ENCODE measurements at regions not wholly inside any gene's neighbourhood (a gene's known extent, or its start where the extent isn't known, plus 50 kb on each side); places are given as distances from the start of the nearest gene placed in this dataset.

DNA sequence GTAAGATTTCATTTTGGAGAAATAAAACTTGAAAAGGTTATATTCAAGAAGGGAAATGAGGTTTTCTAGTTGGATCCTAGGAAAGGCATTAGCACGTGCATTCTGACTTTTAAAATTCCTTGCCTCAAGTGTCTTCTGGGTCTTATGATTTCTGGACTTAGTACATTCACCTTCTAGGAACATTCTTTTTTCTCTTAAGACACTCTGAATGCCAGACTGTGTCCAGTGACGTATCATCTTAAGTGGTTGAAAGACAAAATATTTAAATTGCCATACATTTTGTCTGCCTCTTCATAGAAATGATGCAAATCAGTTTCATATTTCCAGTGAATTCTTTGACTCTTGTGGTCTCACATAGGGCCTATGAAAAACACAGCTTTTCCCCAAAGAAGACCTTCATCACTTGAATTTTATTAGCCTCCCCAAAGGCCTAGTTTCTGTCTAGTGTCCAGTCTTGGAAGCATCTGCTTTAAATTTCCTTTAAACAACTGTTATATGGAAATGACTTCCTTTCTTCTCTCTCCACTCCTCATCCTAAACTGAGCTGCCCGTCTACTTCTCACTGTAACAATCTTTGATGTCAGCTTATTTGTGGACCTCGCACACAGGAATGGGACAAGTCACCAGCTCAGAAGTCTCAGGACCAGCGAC is 187.2 kb downstream of the HLX start:
- Histone ChIP-seq H3K36me3 (ENCODE audit: control insufficient read depth, insufficient read depth, low read length) (no peaks in the 10 kb centered on the region), H3K9me3 (no peaks in the 10 kb centered on the region), H3K27me3 (replicated peaks; ENCODE audit: control insufficient read depth, insufficient read depth, low read length) (no peaks in the 10 kb centered on the region), H3K4me1 (no peaks in the 10 kb centered on the region), H3K4me3 (ENCODE audit: low read depth, low read length) (no peak overlapping the region)
- Mint-ChIP-seq H3K36me3 (ENCODE audit: insufficient read depth, unreplicated experiment) (no peaks in the 10 kb centered on the region), H3K9me3 (ENCODE audit: unreplicated experiment) (no peaks in the 10 kb centered on the region), H3K27ac (ENCODE audit: unreplicated experiment) (no peak overlapping the region), H3K27me3 (ENCODE audit: insufficient read depth, unreplicated experiment) (peaks cover 9% of the 10 kb centered on the region), H3K4me1 (ENCODE audit: low read depth, unreplicated experiment) (no peaks in the 10 kb centered on the region), H3K4me3 (ENCODE audit: unreplicated experiment) (no peak overlapping the region)
- intact Hi-C loops (cut with micrococcal nuclease; ENCODE audit: unreplicated experiment) = no loop called here
- no TSS peak for BruUV-seq (replicated peaks)
- TF ChIP-seq, protein P1, sequence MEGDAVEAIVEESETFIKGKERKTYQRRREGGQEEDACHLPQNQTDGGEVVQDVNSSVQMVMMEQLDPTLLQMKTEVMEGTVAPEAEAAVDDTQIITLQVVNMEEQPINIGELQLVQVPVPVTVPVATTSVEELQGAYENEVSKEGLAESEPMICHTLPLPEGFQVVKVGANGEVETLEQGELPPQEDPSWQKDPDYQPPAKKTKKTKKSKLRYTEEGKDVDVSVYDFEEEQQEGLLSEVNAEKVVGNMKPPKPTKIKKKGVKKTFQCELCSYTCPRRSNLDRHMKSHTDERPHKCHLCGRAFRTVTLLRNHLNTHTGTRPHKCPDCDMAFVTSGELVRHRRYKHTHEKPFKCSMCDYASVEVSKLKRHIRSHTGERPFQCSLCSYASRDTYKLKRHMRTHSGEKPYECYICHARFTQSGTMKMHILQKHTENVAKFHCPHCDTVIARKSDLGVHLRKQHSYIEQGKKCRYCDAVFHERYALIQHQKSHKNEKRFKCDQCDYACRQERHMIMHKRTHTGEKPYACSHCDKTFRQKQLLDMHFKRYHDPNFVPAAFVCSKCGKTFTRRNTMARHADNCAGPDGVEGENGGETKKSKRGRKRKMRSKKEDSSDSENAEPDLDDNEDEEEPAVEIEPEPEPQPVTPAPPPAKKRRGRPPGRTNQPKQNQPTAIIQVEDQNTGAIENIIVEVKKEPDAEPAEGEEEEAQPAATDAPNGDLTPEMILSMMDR (IDR thresholded peaks at IDR 0.05; ENCODE audit: insufficient read depth in 1 of 2, low read depth in 1 of 2, low read length in 1 of 2, severe bottlenecking in 1 of 2, unreplicated experiment in 1 of 2) = no peak
- ChIA-PET POLR2A (no interaction called here), CTCF (no interaction called here)
- DNase-seq = no peak

DNA sequence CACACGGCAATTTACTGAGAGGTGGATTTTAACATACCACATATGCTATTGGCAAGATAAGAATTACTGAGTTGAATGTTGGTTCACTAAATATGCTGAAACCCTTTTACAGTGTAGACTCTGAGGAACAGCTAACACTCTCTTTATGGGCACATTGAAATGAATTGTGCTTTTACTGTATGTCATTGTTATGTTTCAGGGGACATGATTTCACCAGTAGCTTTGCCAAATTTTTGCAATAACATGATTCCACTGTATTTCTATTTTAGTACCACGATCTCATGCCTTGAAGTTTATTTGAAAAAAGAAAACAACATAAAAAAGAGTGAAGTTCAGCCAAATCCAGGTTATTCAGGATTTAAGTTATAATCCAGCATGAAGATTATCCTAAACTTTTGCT is 188.5 kb downstream of the HLX start:
- H3K27me3 ChIP-seq (replicated peaks; ENCODE audit: control insufficient read depth, insufficient read depth, low read length) = no peaks in the 10 kb centered on the region
- BruUV-seq (replicated peaks) = no TSS peak
- TF ChIP-seq, protein P1 (IDR thresholded peaks at IDR 0.05; ENCODE audit: insufficient read depth in 1 of 2, low read depth in 1 of 2, low read length in 1 of 2, severe bottlenecking in 1 of 2, unreplicated experiment in 1 of 2) = no peak
- no peaks in the 10 kb centered on the region for H3K9me3 ChIP-seq
- H3K27me3 Mint-ChIP-seq (ENCODE audit: insufficient read depth, unreplicated experiment) = peaks cover 9% of the 10 kb centered on the region
- H3K4me1 Mint-ChIP-seq (ENCODE audit: low read depth, unreplicated experiment) = no peaks in the 10 kb centered on the region
- H3K4me3 ChIP-seq (ENCODE audit: low read depth, low read length) = no peak overlapping the region
- no peak overlapping the region for H3K27ac Mint-ChIP-seq (ENCODE audit: unreplicated experiment)
- POLR2A ChIA-PET = no interaction called here
- no peak overlapping the region for H3K4me3 Mint-ChIP-seq (ENCODE audit: unreplicated experiment)
- H3K36me3 ChIP-seq (ENCODE audit: control insufficient read depth, insufficient read depth, low read length) = no peaks in the 10 kb centered on the region
- no peaks in the 10 kb centered on the region for H3K4me1 ChIP-seq
- CTCF ChIA-PET = no interaction called here
- no peaks in the 10 kb centered on the region for H3K9me3 Mint-ChIP-seq (ENCODE audit: unreplicated experiment)
- no peaks in the 10 kb centered on the region for H3K36me3 Mint-ChIP-seq (ENCODE audit: insufficient read depth, unreplicated experiment)
- intact Hi-C loops (cut with micrococcal nuclease; ENCODE audit: unreplicated experiment) = no loop called here
- DNase-seq = no peak

DNA sequence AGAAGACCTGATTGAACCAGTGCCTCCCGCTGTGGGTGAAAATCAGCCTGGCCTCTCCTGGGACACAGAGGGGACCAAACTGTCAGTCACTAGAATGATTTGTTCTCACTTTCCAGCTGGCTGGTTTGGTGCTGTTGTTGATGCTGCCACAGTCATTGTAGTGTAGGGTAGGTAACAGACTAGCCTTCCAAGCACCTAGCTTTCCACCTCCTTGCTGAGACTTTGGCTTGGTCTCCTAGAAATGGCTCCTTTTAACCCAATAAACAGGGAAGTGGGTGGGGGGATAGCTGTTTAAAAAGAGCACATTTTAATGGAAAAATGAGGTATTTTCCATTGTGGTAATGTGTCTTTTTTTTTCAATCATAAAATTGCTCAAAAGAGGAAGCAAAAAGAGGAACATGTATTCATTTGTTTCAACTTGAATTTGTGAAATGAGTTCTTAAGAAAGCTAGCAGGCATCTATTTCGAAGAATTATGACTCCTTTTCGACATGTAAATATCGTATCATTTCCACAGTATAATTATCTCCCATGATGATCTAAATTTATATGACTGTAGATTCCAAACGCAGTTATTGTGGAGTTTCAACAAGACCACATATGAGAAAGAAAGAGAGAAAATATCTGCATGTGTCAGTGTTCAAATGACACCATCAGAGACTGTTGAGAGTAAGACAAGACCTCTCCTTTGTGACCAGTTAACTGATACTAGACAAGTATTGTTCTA is 190.1 kb downstream of the HLX start:
- H3K4me1 Mint-ChIP-seq (ENCODE audit: low read depth, unreplicated experiment) = no peaks in the 10 kb centered on the region
- BruUV-seq (replicated peaks) = no TSS peak
- Histone ChIP-seq H3K27me3 (replicated peaks; ENCODE audit: control insufficient read depth, insufficient read depth, low read length) (no peaks in the 10 kb centered on the region), H3K36me3 (ENCODE audit: control insufficient read depth, insufficient read depth, low read length) (no peaks in the 10 kb centered on the region), H3K9me3 (no peaks in the 10 kb centered on the region), H3K4me3 (ENCODE audit: low read depth, low read length) (no peak overlapping the region), H3K4me1 (no peaks in the 10 kb centered on the region)
- no peak overlapping the region for H3K4me3 Mint-ChIP-seq (ENCODE audit: unreplicated experiment)
- no peaks in the 10 kb centered on the region for H3K9me3 Mint-ChIP-seq (ENCODE audit: unreplicated experiment)
- intact Hi-C loops (cut with micrococcal nuclease; ENCODE audit: unreplicated experiment) = no loop called here
- DNase-seq = no peak
- TF ChIP-seq, protein P1 (IDR thresholded peaks at IDR 0.05; ENCODE audit: insufficient read depth in 1 of 2, low read depth in 1 of 2, low read length in 1 of 2, severe bottlenecking in 1 of 2, unreplicated experiment in 1 of 2) = no peak
- ChIA-PET CTCF (no interaction called here), POLR2A (no interaction called here)
- no peak overlapping the region for H3K27ac Mint-ChIP-seq (ENCODE audit: unreplicated experiment)
- H3K36me3 Mint-ChIP-seq (ENCODE audit: insufficient read depth, unreplicated experiment) = no peaks in the 10 kb centered on the region
- H3K27me3 Mint-ChIP-seq (ENCODE audit: insufficient read depth, unreplicated experiment) = peaks cover 9% of the 10 kb centered on the region

Data from Caco-2 (cell line).